ENCODE measurements at regions not wholly inside any gene's neighbourhood (a gene's known extent, or its start where the extent isn't known, plus 50 kb on each side); places are given as distances from the start of the nearest gene placed in this dataset.

DNA sequence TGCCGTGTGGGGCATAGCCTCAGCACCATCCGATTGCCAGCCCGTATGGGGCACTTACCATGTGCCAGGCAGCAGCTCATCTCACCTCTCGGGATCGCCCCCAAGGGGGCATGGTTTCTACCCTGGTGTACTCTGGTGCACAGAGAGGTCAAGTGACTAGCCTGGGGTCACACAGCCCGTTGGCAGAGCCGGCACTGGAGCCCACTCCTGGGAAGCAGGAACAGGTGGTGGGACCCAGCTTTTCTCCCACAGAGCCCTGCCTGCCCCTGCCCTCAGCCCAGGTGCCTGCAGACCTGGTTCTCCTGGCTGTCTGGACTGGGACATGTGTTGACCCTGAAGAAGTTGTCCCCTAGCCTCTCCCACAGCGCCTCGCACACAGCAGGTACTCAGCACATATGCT lies 141.8 kb upstream of the CIBAR2 start:
- Histone ChIP-seq H2AK5ac (ENCODE audit: low read length) (no peak overlapping the region), H2BK120ac (ENCODE audit: low read depth, low read length) (no peak overlapping the region), H3K56ac (ENCODE audit: low read length) (no peak overlapping the region), H2BK15ac (replicated peaks; ENCODE audit: low read depth) (no peak overlapping the region), H4K8ac (ENCODE audit: low read depth, low read length) (no peak overlapping the region), H3K36me3 (ENCODE audit: control insufficient read depth, insufficient read depth, low read length) (no peaks in the 10 kb centered on the region), H3K4me1 (ENCODE audit: control insufficient read depth, low read depth, low read length) (no peaks in the 10 kb centered on the region), H3K27ac (ENCODE audit: low read depth, low read length) (no peak overlapping the region), H3K9ac (ENCODE audit: low read length) (no peak overlapping the region), H4K5ac (ENCODE audit: low read length) (no peak overlapping the region), H3K4me2 (ENCODE audit: low read length) (no peak overlapping the region), H3K27me3 (ENCODE audit: insufficient read depth, low read length, poor library complexity) (no peaks in the 10 kb centered on the region), H3K79me1 (ENCODE audit: low read length) (no peaks in the 10 kb centered on the region), H2BK5ac (ENCODE audit: low read length) (no peak overlapping the region), H3K4me3 (ENCODE audit: low read length) (no peak overlapping the region), H3K4ac (ENCODE audit: low read depth, low read length) (no peak overlapping the region), H3K18ac (ENCODE audit: low read length) (no peak overlapping the region), H3K79me2 (ENCODE audit: control insufficient read depth, insufficient read depth, low read length) (no peaks in the 10 kb centered on the region), H3K23ac (ENCODE audit: low read length) (no peak overlapping the region)
- no CpG with 5 or more reads among the region's 9 CpGs for WGBS (ENCODE audit: extremely low coverage, insufficient coverage, low lambda C conversion rate)
- DNase-seq = no peak

DNA sequence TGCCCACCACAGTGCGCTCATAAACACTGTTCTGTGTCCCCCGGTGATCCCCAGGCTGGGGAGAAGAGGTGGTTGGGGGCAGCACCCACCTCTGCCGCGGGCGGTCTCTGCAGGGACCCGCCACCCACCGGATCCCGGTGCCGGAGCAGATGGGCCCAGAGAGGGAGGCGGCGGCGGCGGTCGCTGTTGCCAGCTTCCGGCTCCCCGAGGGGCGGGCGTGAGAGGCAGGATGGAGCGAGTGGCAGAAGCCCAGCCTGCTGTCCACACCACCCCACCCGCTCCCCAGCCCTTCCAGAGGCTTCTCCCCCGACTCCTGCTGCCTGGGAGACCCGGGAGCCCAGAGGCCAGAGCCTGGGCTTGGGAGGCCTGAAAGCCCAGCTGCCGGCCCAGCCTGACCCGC lies 142.6 kb upstream of the CIBAR2 start:
- no peak overlapping the region for H4K5ac ChIP-seq (ENCODE audit: low read length)
- no peak overlapping the region for H2BK15ac ChIP-seq (replicated peaks; ENCODE audit: low read depth)
- H3K27ac ChIP-seq (ENCODE audit: low read depth, low read length) = no peak overlapping the region
- H3K79me1 ChIP-seq (ENCODE audit: low read length) = no peaks in the 10 kb centered on the region
- no peaks in the 10 kb centered on the region for H3K36me3 ChIP-seq (ENCODE audit: control insufficient read depth, insufficient read depth, low read length)
- H2AK5ac ChIP-seq (ENCODE audit: low read length) = no peak overlapping the region
- DNase-seq = no peak
- no peaks in the 10 kb centered on the region for H3K4me1 ChIP-seq (ENCODE audit: control insufficient read depth, low read depth, low read length)
- H2BK5ac ChIP-seq (ENCODE audit: low read length) = no peak overlapping the region
- H2BK120ac ChIP-seq (ENCODE audit: low read depth, low read length) = no peak overlapping the region
- no peaks in the 10 kb centered on the region for H3K79me2 ChIP-seq (ENCODE audit: control insufficient read depth, insufficient read depth, low read length)
- no CpG with 5 or more reads among the region's 24 CpGs for WGBS (ENCODE audit: extremely low coverage, insufficient coverage, low lambda C conversion rate)
- no peak overlapping the region for H3K4me2 ChIP-seq (ENCODE audit: low read length)
- H3K4me3 ChIP-seq (ENCODE audit: low read length) = no peak overlapping the region
- no peak overlapping the region for H4K8ac ChIP-seq (ENCODE audit: low read depth, low read length)
- no peak overlapping the region for H3K4ac ChIP-seq (ENCODE audit: low read depth, low read length)
- no peak overlapping the region for H3K18ac ChIP-seq (ENCODE audit: low read length)
- no peak overlapping the region for H3K9ac ChIP-seq (ENCODE audit: low read length)
- no peak overlapping the region for H3K23ac ChIP-seq (ENCODE audit: low read length)
- H3K56ac ChIP-seq (ENCODE audit: low read length) = no peak overlapping the region
- H3K27me3 ChIP-seq (ENCODE audit: insufficient read depth, low read length, poor library complexity) = no peaks in the 10 kb centered on the region

DNA sequence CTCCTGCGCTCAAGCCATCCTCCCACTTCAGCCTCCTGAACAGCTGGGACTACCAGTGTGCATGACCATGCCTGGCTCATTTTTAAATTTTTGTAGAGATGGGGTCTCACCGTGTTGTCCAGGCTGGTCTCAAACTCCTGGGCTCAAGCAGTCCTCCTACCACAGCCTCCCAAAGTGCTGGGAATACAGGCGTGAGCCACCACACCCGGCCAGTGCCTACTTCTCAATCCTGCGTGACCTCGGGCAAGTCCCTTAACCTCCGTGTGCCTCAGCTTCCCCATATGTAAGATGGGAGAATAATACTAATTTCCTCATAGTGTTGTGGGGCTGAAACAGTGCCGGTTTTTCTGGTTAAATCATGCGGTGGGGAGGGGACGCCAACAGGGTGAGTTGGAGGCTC lies 143.5 kb upstream of the CIBAR2 start:
- no peak for DNase-seq
- no peak overlapping the region for H3K9ac ChIP-seq (ENCODE audit: low read length)
- H3K23ac ChIP-seq (ENCODE audit: low read length) = no peak overlapping the region
- H4K8ac ChIP-seq (ENCODE audit: low read depth, low read length) = no peak overlapping the region
- no peak overlapping the region for H4K5ac ChIP-seq (ENCODE audit: low read length)
- no peak overlapping the region for H2BK120ac ChIP-seq (ENCODE audit: low read depth, low read length)
- no peak overlapping the region for H3K4me3 ChIP-seq (ENCODE audit: low read length)
- no peak overlapping the region for H2BK5ac ChIP-seq (ENCODE audit: low read length)
- H3K79me2 ChIP-seq (ENCODE audit: control insufficient read depth, insufficient read depth, low read length) = no peaks in the 10 kb centered on the region
- WGBS (ENCODE audit: extremely low coverage, insufficient coverage, low lambda C conversion rate) = no CpG with 5 or more reads among the region's 10 CpGs
- no peaks in the 10 kb centered on the region for H3K4me1 ChIP-seq (ENCODE audit: control insufficient read depth, low read depth, low read length)
- no peak overlapping the region for H3K4me2 ChIP-seq (ENCODE audit: low read length)
- H3K27ac ChIP-seq (ENCODE audit: low read depth, low read length) = no peak overlapping the region
- H3K79me1 ChIP-seq (ENCODE audit: low read length) = no peaks in the 10 kb centered on the region
- H2BK15ac ChIP-seq (replicated peaks; ENCODE audit: low read depth) = no peak overlapping the region
- no peaks in the 10 kb centered on the region for H3K36me3 ChIP-seq (ENCODE audit: control insufficient read depth, insufficient read depth, low read length)
- H2AK5ac ChIP-seq (ENCODE audit: low read length) = no peak overlapping the region
- no peaks in the 10 kb centered on the region for H3K27me3 ChIP-seq (ENCODE audit: insufficient read depth, low read length, poor library complexity)
- H3K18ac ChIP-seq (ENCODE audit: low read length) = no peak overlapping the region
- no peak overlapping the region for H3K56ac ChIP-seq (ENCODE audit: low read length)
- H3K4ac ChIP-seq (ENCODE audit: low read depth, low read length) = no peak overlapping the region

DNA sequence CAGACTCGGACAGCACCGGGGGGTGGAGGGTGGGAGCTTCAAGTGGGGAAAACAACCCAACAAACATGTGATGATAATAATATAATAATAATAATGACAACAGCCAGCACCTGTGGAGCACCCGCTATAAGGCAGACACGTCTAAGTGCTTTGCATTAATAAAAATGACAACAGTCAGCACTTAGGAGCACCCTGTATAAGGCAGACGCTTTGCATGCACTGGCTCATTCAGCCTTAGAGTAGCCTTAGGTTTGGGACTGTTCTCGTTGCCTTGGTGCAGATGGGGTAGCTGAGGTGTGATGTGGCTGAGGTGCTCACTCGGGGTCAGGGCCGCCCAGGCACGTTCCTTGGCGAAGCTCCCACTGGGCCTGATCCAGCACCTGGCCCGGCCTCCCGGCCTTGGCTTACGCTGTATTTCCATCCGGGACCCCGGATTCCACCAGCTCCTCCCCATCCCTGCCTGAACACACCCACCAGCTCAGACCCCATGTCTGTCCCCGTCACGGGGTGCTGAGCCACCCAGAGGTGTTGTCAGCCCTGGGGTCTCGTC lies 144.0 kb upstream of the CIBAR2 start:
- no CpG with 5 or more reads among the region's 18 CpGs for WGBS (ENCODE audit: extremely low coverage, insufficient coverage, low lambda C conversion rate)
- Histone ChIP-seq H2BK120ac (ENCODE audit: low read depth, low read length) (no peak overlapping the region), H3K79me2 (ENCODE audit: control insufficient read depth, insufficient read depth, low read length) (no peaks in the 10 kb centered on the region), H2BK15ac (replicated peaks; ENCODE audit: low read depth) (no peak overlapping the region), H3K4me3 (ENCODE audit: low read length) (no peak overlapping the region), H3K27ac (ENCODE audit: low read depth, low read length) (no peak overlapping the region), H3K4me2 (ENCODE audit: low read length) (no peak overlapping the region), H2BK5ac (ENCODE audit: low read length) (no peak overlapping the region), H3K4ac (ENCODE audit: low read depth, low read length) (no peak overlapping the region), H3K9ac (ENCODE audit: low read length) (no peak overlapping the region), H3K27me3 (ENCODE audit: insufficient read depth, low read length, poor library complexity) (no peaks in the 10 kb centered on the region), H3K79me1 (ENCODE audit: low read length) (no peaks in the 10 kb centered on the region), H2AK5ac (ENCODE audit: low read length) (no peak overlapping the region), H4K8ac (ENCODE audit: low read depth, low read length) (no peak overlapping the region), H3K18ac (ENCODE audit: low read length) (no peak overlapping the region), H3K4me1 (ENCODE audit: control insufficient read depth, low read depth, low read length) (no peaks in the 10 kb centered on the region), H4K5ac (ENCODE audit: low read length) (no peak overlapping the region), H3K23ac (ENCODE audit: low read length) (no peak overlapping the region), H3K56ac (ENCODE audit: low read length) (no peak overlapping the region), H3K36me3 (ENCODE audit: control insufficient read depth, insufficient read depth, low read length) (no peaks in the 10 kb centered on the region)
- DNase-seq = no peak

DNA sequence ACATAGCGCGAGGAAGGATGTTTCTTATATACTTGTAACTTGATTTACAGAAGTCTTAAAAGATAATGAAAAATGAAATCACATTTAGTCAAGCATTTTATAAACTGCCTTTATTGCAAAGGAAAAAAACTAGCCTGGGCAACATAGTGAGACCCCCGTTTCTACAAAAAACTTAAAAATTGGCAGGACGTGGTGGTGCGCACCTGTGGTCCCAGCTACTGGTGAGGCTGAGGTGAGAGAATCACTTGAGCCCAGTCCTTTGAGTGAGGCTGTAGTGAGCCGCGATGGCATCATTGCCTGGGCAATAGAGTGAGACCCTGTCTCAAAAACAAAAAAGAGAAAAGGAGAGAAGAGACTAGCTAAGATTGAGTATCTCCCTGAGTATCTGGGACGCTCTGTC lies 145.2 kb upstream of the CIBAR2 start:
- Histone ChIP-seq H2AK5ac (ENCODE audit: low read length) (no peak overlapping the region), H3K79me2 (ENCODE audit: control insufficient read depth, insufficient read depth, low read length) (no peaks in the 10 kb centered on the region), H2BK120ac (ENCODE audit: low read depth, low read length) (no peak overlapping the region), H3K56ac (ENCODE audit: low read length) (no peak overlapping the region), H4K5ac (ENCODE audit: low read length) (no peak overlapping the region), H2BK5ac (ENCODE audit: low read length) (no peak overlapping the region), H3K18ac (ENCODE audit: low read length) (no peak overlapping the region), H3K9ac (ENCODE audit: low read length) (no peak overlapping the region), H3K23ac (ENCODE audit: low read length) (no peak overlapping the region), H3K4ac (ENCODE audit: low read depth, low read length) (no peak overlapping the region), H3K27me3 (ENCODE audit: insufficient read depth, low read length, poor library complexity) (no peaks in the 10 kb centered on the region), H3K36me3 (ENCODE audit: control insufficient read depth, insufficient read depth, low read length) (no peaks in the 10 kb centered on the region), H2BK15ac (replicated peaks; ENCODE audit: low read depth) (no peak overlapping the region), H3K4me2 (ENCODE audit: low read length) (no peak overlapping the region), H3K4me3 (ENCODE audit: low read length) (no peak overlapping the region), H3K4me1 (ENCODE audit: control insufficient read depth, low read depth, low read length) (peaks cover under 1% of the 10 kb centered on the region), H3K79me1 (ENCODE audit: low read length) (no peaks in the 10 kb centered on the region), H3K27ac (ENCODE audit: low read depth, low read length) (no peak overlapping the region), H4K8ac (ENCODE audit: low read depth, low read length) (no peak overlapping the region)
- no CpG with 5 or more reads among the region's 8 CpGs for WGBS (ENCODE audit: extremely low coverage, insufficient coverage, low lambda C conversion rate)
- DNase-seq = no peak

DNA sequence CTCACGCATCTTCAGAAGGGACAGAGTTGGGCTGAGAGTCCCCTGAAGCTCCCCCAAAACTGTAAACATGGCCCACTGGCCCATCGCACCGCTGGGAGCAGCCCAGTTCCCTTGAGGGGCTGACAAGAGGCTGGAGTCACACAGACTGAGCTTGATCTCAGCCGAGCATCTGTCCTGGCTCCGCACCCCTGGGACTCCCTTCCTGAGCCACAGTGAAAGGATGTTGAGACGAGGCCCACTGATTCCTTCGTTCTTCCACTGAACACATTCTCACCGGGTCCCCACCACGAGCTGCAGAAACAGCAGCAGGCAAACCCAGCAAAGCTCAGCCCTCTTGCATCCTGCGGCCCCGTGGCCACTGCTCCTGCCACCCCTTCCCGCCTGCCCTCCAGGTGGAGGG lies 145.9 kb upstream of the CIBAR2 start:
- Histone ChIP-seq H3K79me2 (ENCODE audit: control insufficient read depth, insufficient read depth, low read length) (no peaks in the 10 kb centered on the region), H3K23ac (ENCODE audit: low read length) (no peak overlapping the region), H3K36me3 (ENCODE audit: control insufficient read depth, insufficient read depth, low read length) (no peaks in the 10 kb centered on the region), H3K27me3 (ENCODE audit: insufficient read depth, low read length, poor library complexity) (no peaks in the 10 kb centered on the region), H3K4me3 (ENCODE audit: low read length) (no peak overlapping the region), H2BK120ac (ENCODE audit: low read depth, low read length) (no peak overlapping the region), H3K9ac (ENCODE audit: low read length) (no peak overlapping the region), H3K4me1 (ENCODE audit: control insufficient read depth, low read depth, low read length) (peaks cover 3% of the 10 kb centered on the region), H4K5ac (ENCODE audit: low read length) (no peak overlapping the region), H4K8ac (ENCODE audit: low read depth, low read length) (no peak overlapping the region), H3K4me2 (ENCODE audit: low read length) (no peak overlapping the region), H2BK15ac (replicated peaks; ENCODE audit: low read depth) (no peak overlapping the region), H3K79me1 (ENCODE audit: low read length) (no peaks in the 10 kb centered on the region), H2AK5ac (ENCODE audit: low read length) (no peak overlapping the region), H3K27ac (ENCODE audit: low read depth, low read length) (no peak overlapping the region), H3K56ac (ENCODE audit: low read length) (no peak overlapping the region), H2BK5ac (ENCODE audit: low read length) (no peak overlapping the region), H3K18ac (ENCODE audit: low read length) (no peak overlapping the region), H3K4ac (ENCODE audit: low read depth, low read length) (no peak overlapping the region)
- WGBS (ENCODE audit: extremely low coverage, insufficient coverage, low lambda C conversion rate) = no CpG with 5 or more reads among the region's 12 CpGs
- DNase-seq = no peak

Measured in mesendoderm (in vitro differentiated cells).